Hepatocyte (in vitro differentiated cells): ENCODE measurements at regions not wholly inside any gene's neighbourhood (a gene's known extent, or its start where the extent isn't known, plus 50 kb on each side); places are given as distances from the start of the nearest gene placed in this dataset.

Experiments
- EZH2phosphoT487 ChIP-seq: fragments of 200-600 bp; sonication (generic); IDR thresholded peaks from one replicate; pipeline ENCODE4 v1.6.1; 2018; ENCODE audit warnings: antibody characterized with exemption, mild to moderate bottlenecking, low read depth, moderate library complexity; ENCODE audit not compliant: unreplicated experiment, severe bottlenecking
- TF ChIP-seq, protein P1 (sequence below): fragments of 200-600 bp; sonication (generic); IDR thresholded peaks from 2 replicates; pipeline ENCODE4 v1.5.1; 2016; ENCODE audit warnings: antibody characterized with exemption, mild to moderate bottlenecking; ENCODE audit not compliant: poor library complexity

GRCh38 chr7:54946271-54946670 is 72.5 kb upstream of the EGFR start:
- no peak for TF ChIP-seq EZH2phosphoT487
- TF ChIP-seq, protein P1, sequence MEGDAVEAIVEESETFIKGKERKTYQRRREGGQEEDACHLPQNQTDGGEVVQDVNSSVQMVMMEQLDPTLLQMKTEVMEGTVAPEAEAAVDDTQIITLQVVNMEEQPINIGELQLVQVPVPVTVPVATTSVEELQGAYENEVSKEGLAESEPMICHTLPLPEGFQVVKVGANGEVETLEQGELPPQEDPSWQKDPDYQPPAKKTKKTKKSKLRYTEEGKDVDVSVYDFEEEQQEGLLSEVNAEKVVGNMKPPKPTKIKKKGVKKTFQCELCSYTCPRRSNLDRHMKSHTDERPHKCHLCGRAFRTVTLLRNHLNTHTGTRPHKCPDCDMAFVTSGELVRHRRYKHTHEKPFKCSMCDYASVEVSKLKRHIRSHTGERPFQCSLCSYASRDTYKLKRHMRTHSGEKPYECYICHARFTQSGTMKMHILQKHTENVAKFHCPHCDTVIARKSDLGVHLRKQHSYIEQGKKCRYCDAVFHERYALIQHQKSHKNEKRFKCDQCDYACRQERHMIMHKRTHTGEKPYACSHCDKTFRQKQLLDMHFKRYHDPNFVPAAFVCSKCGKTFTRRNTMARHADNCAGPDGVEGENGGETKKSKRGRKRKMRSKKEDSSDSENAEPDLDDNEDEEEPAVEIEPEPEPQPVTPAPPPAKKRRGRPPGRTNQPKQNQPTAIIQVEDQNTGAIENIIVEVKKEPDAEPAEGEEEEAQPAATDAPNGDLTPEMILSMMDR, result no peak
